Peyer's patch (tissue), 4 donors: ENCODE measurements at regions not wholly inside any gene's neighbourhood (a gene's known extent, or its start where the extent isn't known, plus 50 kb on each side); places are given as distances from the start of the nearest gene placed in this dataset.

Source experiments
- CTCF ChIP-seq, 6 experiments: fragments of 450-650 bp in 4 of 6; fragments of 200-600 bp in 2 of 6; sonication (generic) in 1 of 6; IDR thresholded peaks; one replicate each; pipeline ENCODE4 v1.5.1; 2017 to 2019; ENCODE audit warnings: antibody characterized with exemption in 6 of 6, mild to moderate bottlenecking in 3 of 6, moderate library complexity in 1 of 6
- POLR2A ChIP-seq, 2 donors: fragments of 450-650 bp; IDR thresholded peaks; one replicate each; pipeline ENCODE4 v1.5.1; 2017; ENCODE audit warnings: antibody characterized with exemption in 2 of 2, mild to moderate bottlenecking in 2 of 2, moderate library complexity in 2 of 2

GRCh38 chr2:235235977-235236767, 257.7 kb upstream of the AGAP1 start:
- TF ChIP-seq CTCF (IDR thresholded peaks at IDR 0.05) (no peak), POLR2A (IDR thresholded peaks at IDR 0.05) (no peak)
